HCT116 (cell line): ENCODE measurements at regions not wholly inside any gene's neighbourhood (a gene's known extent, or its start where the extent isn't known, plus 50 kb on each side); places are given as distances from the start of the nearest gene placed in this dataset.

ENCODE experiments used
- ATAC-seq: fragments of 200-7000 bp; cut with Tn5 transposase; 2 replicates; pipeline ENCODE4 v1.9.1; 2020; ENCODE audit warnings: mild to moderate bottlenecking, moderate library complexity
- BruUV-seq: library from RNA; stranded (reverse); fragments of 400-500 nt; replicated peaks from 2 replicates; lab custom pipeline; 2021; lab: Mats Ljungman, UMichigan
- CTCF ChIA-PET: fragments of 300-600 bp; sonication (Branson Sonifier 250); formaldehyde crosslinking; loops from one replicate; lab custom pipeline; 2021; ENCODE audit warnings: antibody characterized with exemption; lab: Charles Lee
- POLR2A ChIA-PET: fragments of 300-600, 350-600 bp; sonication (Branson Sonifier 250); formaldehyde crosslinking; loops from one replicate; lab custom pipeline; 2021; ENCODE audit warnings: antibody characterized with exemption; lab: Charles Lee
- RAD21 ChIA-PET, 2 experiments: fragments of 300-600 bp; sonication (Branson Sonifier 250); formaldehyde crosslinking; loops; one replicate each; lab custom pipeline; 2023; ENCODE audit warnings: low total read pairs in 2 of 2; ENCODE audit not compliant: uncharacterized antibody in 2 of 2, unreplicated experiment in 2 of 2, low non-redundant PET in 1 of 2; lab: Charles Lee
- DNase-seq: peaks from one replicate; pipeline ENCODE4 v3.0.0-alpha.2; 2010; ENCODE audit warnings: low read depth, low spot score
- H2AFZ ChIP-seq: fragments of 200-600 bp; shearing (Covaris generic), sonication (generic); 2 replicates; pipeline ENCODE4 v1.6.1; 2017; ENCODE audit warnings: low read depth, mixed run types, mixed read lengths, antibody characterized with exemption, low read length; ENCODE audit not compliant: poor library complexity, severe bottlenecking
- H3K27ac ChIP-seq: 2 replicates; pipeline ENCODE4 v1.5.1; 2012; ENCODE audit warnings: low read depth, low read length
- H3K27me3 ChIP-seq: fragments of 200-600 bp; sonication (generic); 2 replicates; pipeline ENCODE4 v1.6.1; 2016; ENCODE audit warnings: mixed run types, low read length, mixed read lengths; ENCODE audit not compliant: insufficient read depth
- H3K36me3 ChIP-seq, 2 experiments: fragments of 200-500 bp in 1 of 2; fragments of 200-600 bp in 1 of 2; sonication (Bioruptor generic) in 1 of 2; sonication (generic) in 1 of 2; 2 replicates each; pipeline versions ENCODE4 v1.5.1 to v1.6.1; 2014 to 2016; ENCODE audit warnings: low read length in 2 of 2, inconsistent platforms in 1 of 2, mixed read lengths in 1 of 2, mixed run types in 1 of 2; ENCODE audit not compliant: insufficient read depth in 2 of 2, control insufficient read depth in 1 of 2
- H3K4me1 ChIP-seq, 2 experiments: fragments of 200-600 bp in 1 of 2; sonication (generic) in 1 of 2; 2 replicates each; pipeline versions ENCODE4 v1.5.1 to v1.6.1; 2012 to 2017; ENCODE audit warnings: low read length in 2 of 2, inconsistent platforms in 1 of 2, mild to moderate bottlenecking in 1 of 2, mixed read lengths in 1 of 2, mixed run types in 1 of 2, moderate library complexity in 1 of 2; ENCODE audit not compliant: insufficient read depth in 2 of 2, control insufficient read depth in 1 of 2
- H3K4me2 ChIP-seq: fragments of 200-600 bp; sonication (generic); 2 replicates; pipeline ENCODE4 v1.6.1; 2017; ENCODE audit warnings: mixed run types, low read length, mixed read lengths
- H3K4me3 ChIP-seq, 2 experiments: fragments of 200-600 bp in 1 of 2; sonication (generic) in 1 of 2; replicated peaks in 1 of 2; 2 replicates each; pipeline ENCODE4 v1.5.1; 2011 to 2016; ENCODE audit warnings: low read length in 2 of 2, control low read depth in 1 of 2, low read depth in 1 of 2, mild to moderate bottlenecking in 1 of 2, mixed read lengths in 1 of 2, mixed run types in 1 of 2
- H3K79me2 ChIP-seq: fragments of 200-600 bp; sonication (generic); 2 replicates; pipeline ENCODE4 v1.6.1; 2017; ENCODE audit warnings: mild to moderate bottlenecking, mixed run types, low read length, moderate library complexity, mixed read lengths; ENCODE audit not compliant: insufficient read depth
- H3K9ac ChIP-seq: fragments of 200-600 bp; sonication (generic); 2 replicates; pipeline ENCODE4 v1.6.1; 2016; ENCODE audit warnings: low read length, mixed read lengths
- H3K9me2 ChIP-seq: fragments of 200-600 bp; sonication (generic), shearing (Covaris generic); 2 replicates; pipeline ENCODE4 v1.6.1; 2017; ENCODE audit warnings: mixed run types, mild to moderate bottlenecking, moderate library complexity; ENCODE audit not compliant: insufficient read depth
- H3K9me3 ChIP-seq, 2 experiments: fragments of 200-500 bp in 1 of 2; fragments of 200-600 bp in 1 of 2; sonication (Bioruptor generic) in 1 of 2; sonication (generic) in 1 of 2; 2 replicates each; pipeline ENCODE4 v1.6.1; 2014 to 2017; ENCODE audit warnings: low read length in 2 of 2, mixed read lengths in 2 of 2, inconsistent platforms in 1 of 2, low read depth in 1 of 2, mild to moderate bottlenecking in 1 of 2, mixed run types in 1 of 2, moderate library complexity in 1 of 2; ENCODE audit not compliant: control insufficient read depth in 1 of 2, insufficient read depth in 1 of 2
- H4K20me1 ChIP-seq: fragments of 200-600 bp; sonication (generic), shearing (Covaris generic); 2 replicates; pipeline ENCODE4 v1.6.1; 2017; ENCODE audit warnings: mixed run types, mild to moderate bottlenecking, moderate library complexity; ENCODE audit not compliant: insufficient read depth
- ATF3 ChIP-seq: IDR thresholded peaks from 2 replicates; pipeline ENCODE4 v1.6.1; 2012
- CBX3 ChIP-seq: IDR thresholded peaks from 2 replicates; pipeline ENCODE4 v1.6.1; 2012; ENCODE audit warnings: low read depth
- EZH2 ChIP-seq: fragments of 200-600 bp; sonication (generic); IDR thresholded peaks from 2 replicates; pipeline ENCODE4 v1.6.1; 2017; ENCODE audit warnings: antibody characterized with exemption, mixed run types
- POLR2A ChIP-seq: IDR thresholded peaks from 2 replicates; pipeline ENCODE4 v1.7.0; 2011; ENCODE audit warnings: borderline replicate concordance; ENCODE audit not compliant: insufficient read depth, insufficient read length; ENCODE audit errors: extremely low read depth
- intact Hi-C: fragments of 100-400 bp; cut with micrococcal nuclease; formaldehyde crosslinking; loops from 2 replicates; pipeline ENCODE4 v1.10.0; 2022
- TF ChIP-seq, protein P1 (sequence below): IDR thresholded peaks from 2 replicates; pipeline ENCODE4 v1.6.1; 2012
- TF ChIP-seq, protein P2 (sequence below): IDR thresholded peaks from 2 replicates; pipeline ENCODE4 v1.6.1; 2012; ENCODE audit warnings: low read depth

- no peaks in the 10 kb centered on the region for H3K36me3 ChIP-seq
- no peak overlapping the region for H3K27ac ChIP-seq
- H3K9me2 ChIP-seq: no peaks in the 10 kb centered on the region
- intact Hi-C loops: no loop called here
- DNase-seq (no peak), ATAC-seq (peak; percentile 72)
- RAD21 ChIA-PET: no interaction called here
- CTCF ChIA-PET: no interaction called here
- no peak overlapping the region for H2AFZ ChIP-seq
- no peaks in the 10 kb centered on the region for H4K20me1 ChIP-seq
- no peaks in the 10 kb centered on the region for H3K9me3 ChIP-seq
- POLR2A ChIA-PET: no interaction called here
- no TSS peak for BruUV-seq
- H3K4me3 ChIP-seq: no peak overlapping the region
- 0 out of 2 replicates have a peak overlapping the region, but pooled peaks have one; percentile 14 for H3K4me2 ChIP-seq
- TF ChIP-seq POLR2A: no peak
- TF ChIP-seq, protein P1, sequence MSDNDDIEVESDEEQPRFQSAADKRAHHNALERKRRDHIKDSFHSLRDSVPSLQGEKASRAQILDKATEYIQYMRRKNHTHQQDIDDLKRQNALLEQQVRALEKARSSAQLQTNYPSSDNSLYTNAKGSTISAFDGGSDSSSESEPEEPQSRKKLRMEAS: peak; percentile 55
- no peaks in the 10 kb centered on the region for H3K27me3 ChIP-seq
- no peak overlapping the region for H3K9ac ChIP-seq
- no peaks in the 10 kb centered on the region for H3K79me2 ChIP-seq
- H3K4me1 ChIP-seq: peaks cover 0 to 10% of the 10 kb centered on the region in 2 experiments; a peak in 3 of 4 replicates
Measured at GRCh38 chr6:5905431-5906339, 101.0 kb downstream of the NRN1 start.

DNA sequence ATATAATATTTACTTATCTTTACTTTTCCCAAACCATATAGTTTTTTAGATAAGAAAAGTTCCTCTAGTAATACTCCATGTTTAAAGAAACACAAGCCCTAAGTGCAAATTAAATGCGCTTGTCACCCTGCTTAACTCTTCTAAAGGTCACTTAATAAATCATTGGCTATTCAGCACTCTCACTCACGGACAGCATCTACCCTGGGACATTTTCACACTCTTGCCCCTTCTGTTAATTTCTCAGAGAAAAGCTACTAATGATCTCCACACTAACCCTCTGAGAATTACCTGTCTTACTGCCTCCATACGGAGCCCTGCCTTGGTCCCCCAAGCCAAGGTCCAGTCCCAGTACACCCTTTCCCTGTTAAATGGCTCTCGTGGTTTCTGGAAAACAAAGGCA is 102.2 kb downstream of the NRN1 start:
- Histone ChIP-seq H3K27me3 (no peaks in the 10 kb centered on the region), H3K27ac (no peak overlapping the region), H3K36me3 (no peaks in the 10 kb centered on the region)
- ChIA-PET POLR2A (no interaction called here), RAD21 (no interaction called here)
- no TSS peak for BruUV-seq
- no peak for TF ChIP-seq CBX3
- no peak for TF ChIP-seq EZH2
- no peak for TF ChIP-seq ATF3
- TF ChIP-seq, protein P2, sequence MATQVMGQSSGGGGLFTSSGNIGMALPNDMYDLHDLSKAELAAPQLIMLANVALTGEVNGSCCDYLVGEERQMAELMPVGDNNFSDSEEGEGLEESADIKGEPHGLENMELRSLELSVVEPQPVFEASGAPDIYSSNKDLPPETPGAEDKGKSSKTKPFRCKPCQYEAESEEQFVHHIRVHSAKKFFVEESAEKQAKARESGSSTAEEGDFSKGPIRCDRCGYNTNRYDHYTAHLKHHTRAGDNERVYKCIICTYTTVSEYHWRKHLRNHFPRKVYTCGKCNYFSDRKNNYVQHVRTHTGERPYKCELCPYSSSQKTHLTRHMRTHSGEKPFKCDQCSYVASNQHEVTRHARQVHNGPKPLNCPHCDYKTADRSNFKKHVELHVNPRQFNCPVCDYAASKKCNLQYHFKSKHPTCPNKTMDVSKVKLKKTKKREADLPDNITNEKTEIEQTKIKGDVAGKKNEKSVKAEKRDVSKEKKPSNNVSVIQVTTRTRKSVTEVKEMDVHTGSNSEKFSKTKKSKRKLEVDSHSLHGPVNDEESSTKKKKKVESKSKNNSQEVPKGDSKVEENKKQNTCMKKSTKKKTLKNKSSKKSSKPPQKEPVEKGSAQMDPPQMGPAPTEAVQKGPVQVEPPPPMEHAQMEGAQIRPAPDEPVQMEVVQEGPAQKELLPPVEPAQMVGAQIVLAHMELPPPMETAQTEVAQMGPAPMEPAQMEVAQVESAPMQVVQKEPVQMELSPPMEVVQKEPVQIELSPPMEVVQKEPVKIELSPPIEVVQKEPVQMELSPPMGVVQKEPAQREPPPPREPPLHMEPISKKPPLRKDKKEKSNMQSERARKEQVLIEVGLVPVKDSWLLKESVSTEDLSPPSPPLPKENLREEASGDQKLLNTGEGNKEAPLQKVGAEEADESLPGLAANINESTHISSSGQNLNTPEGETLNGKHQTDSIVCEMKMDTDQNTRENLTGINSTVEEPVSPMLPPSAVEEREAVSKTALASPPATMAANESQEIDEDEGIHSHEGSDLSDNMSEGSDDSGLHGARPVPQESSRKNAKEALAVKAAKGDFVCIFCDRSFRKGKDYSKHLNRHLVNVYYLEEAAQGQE: peak; percentile 35; the same call in 1 of the 2 replicates
- TF ChIP-seq, all 23 proteins: peak for 1
- no peak overlapping the region for H3K4me3 ChIP-seq
- H3K9ac ChIP-seq: no peak overlapping the region
- no peaks in the 10 kb centered on the region for H3K79me2 ChIP-seq
- no peak for ATAC-seq
- H3K4me1 ChIP-seq: peaks cover 0 to 10% of the 10 kb centered on the region in 2 experiments; a peak in 3 of 4 replicates
- intact Hi-C loops: no loop called here
- no peak overlapping the region for H3K4me2 ChIP-seq
- no peak overlapping the region for H2AFZ ChIP-seq
- H4K20me1 ChIP-seq: no peaks in the 10 kb centered on the region
- DNase-seq: no peak
- no peaks in the 10 kb centered on the region for H3K9me2 ChIP-seq
- no peaks in the 10 kb centered on the region for H3K9me3 ChIP-seq
- CTCF ChIA-PET: no interaction called here
